Skeletal muscle tissue (tissue), 3 donors: ENCODE measurements at regions not wholly inside any gene's neighbourhood (a gene's known extent, or its start where the extent isn't known, plus 50 kb on each side); places are given as distances from the start of the nearest gene placed in this dataset.

Experiments used
- H3K27ac ChIP-seq: one replicate; pipeline ENCODE4 v1.7.0; 2013; ENCODE audit warnings: mild to moderate bottlenecking, low read depth, low read length, inconsistent platforms
- H3K27me3 ChIP-seq, 3 donors: one replicate each; pipeline ENCODE4 v1.7.0; 2013; ENCODE audit warnings: low read length in 3 of 3; ENCODE audit not compliant: control insufficient read depth in 3 of 3, insufficient read depth in 3 of 3
- H3K36me3 ChIP-seq, 3 donors: one replicate each; pipeline ENCODE4 v1.7.0; 2013; ENCODE audit warnings: low read length in 3 of 3; ENCODE audit not compliant: control insufficient read depth in 3 of 3, insufficient read depth in 3 of 3
- H3K4me1 ChIP-seq, 3 donors: one replicate each; pipeline ENCODE4 v1.7.0; 2013; ENCODE audit warnings: low read length in 3 of 3, mild to moderate bottlenecking in 3 of 3; ENCODE audit not compliant: control insufficient read depth in 3 of 3, insufficient read depth in 3 of 3
- H3K4me3 ChIP-seq, 3 donors: one replicate each; pipeline ENCODE4 v1.7.0; 2013; ENCODE audit warnings: low read length in 3 of 3
- H3K9ac ChIP-seq, 3 donors: one replicate each; pipeline ENCODE4 v1.7.0; 2013; ENCODE audit warnings: low read length in 3 of 3, mild to moderate bottlenecking in 3 of 3, moderate library complexity in 2 of 3, low read depth in 1 of 3
- H3K9me3 ChIP-seq, 3 donors: one replicate each; pipeline ENCODE4 v1.7.0; 2013; ENCODE audit warnings: low read length in 3 of 3; ENCODE audit not compliant: control insufficient read depth in 3 of 3
- donor health status: Osteomylitis.

DNA sequence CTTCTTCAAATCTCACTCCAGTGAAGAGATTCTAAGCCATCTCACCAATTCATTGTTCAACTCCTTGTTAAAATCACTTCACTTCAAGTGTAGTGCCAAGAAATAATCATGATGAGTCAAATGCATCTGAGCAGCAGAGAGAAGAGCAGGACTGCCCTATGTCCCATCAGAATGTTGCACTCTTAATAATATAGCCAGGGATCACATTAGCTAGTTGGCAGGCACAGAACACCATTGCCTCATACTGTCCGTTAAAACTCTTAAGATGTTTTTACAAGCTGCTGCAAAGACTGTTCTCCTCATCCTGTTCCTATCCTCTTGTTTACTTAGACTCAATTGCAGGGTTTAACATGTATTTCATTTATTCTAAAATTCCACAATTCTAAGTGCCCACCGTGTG, 432.9 kb downstream of the PLPP3 start:
- no peaks in the 10 kb centered on the region for H3K36me3 ChIP-seq
- H3K27ac ChIP-seq: no peak overlapping the region
- H3K27me3 ChIP-seq: no peaks in the 10 kb centered on the region
- H3K9ac ChIP-seq: no peak overlapping the region
- H3K4me3 ChIP-seq: no peak overlapping the region
- H3K9me3 ChIP-seq: no peaks in the 10 kb centered on the region
- H3K4me1 ChIP-seq: peaks cover 2 to 6% (median 6%) of the 10 kb centered on the region in 3 donors

- no peaks in the 10 kb centered on the region for H3K27me3 ChIP-seq
- no peak overlapping the region for H3K27ac ChIP-seq
- H3K4me3 ChIP-seq: no peak overlapping the region
- no peaks in the 10 kb centered on the region for H3K9me3 ChIP-seq
- no peak overlapping the region for H3K9ac ChIP-seq
- no peaks in the 10 kb centered on the region for H3K36me3 ChIP-seq
- peaks cover 0 to 6% (median 6%) of the 10 kb centered on the region in 3 donors for H3K4me1 ChIP-seq
Measured at GRCh38 chr1:56145581-56145980, 433.8 kb downstream of the PLPP3 start.

- Histone ChIP-seq H3K9me3 (no peaks in the 10 kb centered on the region), H3K27ac (no peak overlapping the region), H3K9ac (no peak overlapping the region), H3K4me3 (no peak overlapping the region), H3K27me3 (no peaks in the 10 kb centered on the region), H3K4me1 (peaks cover 0 to 6% (median 6%) of the 10 kb centered on the region in 3 donors), H3K36me3 (no peaks in the 10 kb centered on the region)
Measured at GRCh38 chr1:56142301-56142700, 437.1 kb downstream of the PLPP3 start.

DNA sequence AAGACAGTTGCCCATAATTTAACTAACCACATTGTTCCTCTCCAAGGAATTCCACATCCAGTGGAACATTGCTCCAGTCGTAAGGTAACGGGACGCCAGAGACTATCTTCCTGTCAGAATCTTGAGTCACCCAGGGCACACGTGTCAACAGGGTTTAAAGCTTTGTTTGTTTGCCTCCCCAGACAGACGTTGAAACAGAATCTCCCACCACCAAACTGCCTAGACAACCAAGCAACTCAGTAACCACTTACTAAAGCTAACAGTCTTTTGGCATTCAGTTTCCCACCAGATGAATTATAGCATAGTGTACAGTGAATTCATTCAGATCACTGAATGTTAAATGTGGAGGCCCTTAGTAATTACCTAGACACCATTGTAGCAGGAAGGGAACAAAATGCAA, 439.5 kb downstream of the PLPP3 start:
- Histone ChIP-seq H3K36me3 (no peaks in the 10 kb centered on the region), H3K27ac (no peak overlapping the region), H3K9ac (no peak overlapping the region), H3K4me3 (no peak overlapping the region), H3K27me3 (peaks cover 0 to 5% (median 0%) of the 10 kb centered on the region in 3 donors), H3K9me3 (no peaks in the 10 kb centered on the region), H3K4me1 (peaks cover 0 to 5% (median 3%) of the 10 kb centered on the region in 3 donors)

DNA sequence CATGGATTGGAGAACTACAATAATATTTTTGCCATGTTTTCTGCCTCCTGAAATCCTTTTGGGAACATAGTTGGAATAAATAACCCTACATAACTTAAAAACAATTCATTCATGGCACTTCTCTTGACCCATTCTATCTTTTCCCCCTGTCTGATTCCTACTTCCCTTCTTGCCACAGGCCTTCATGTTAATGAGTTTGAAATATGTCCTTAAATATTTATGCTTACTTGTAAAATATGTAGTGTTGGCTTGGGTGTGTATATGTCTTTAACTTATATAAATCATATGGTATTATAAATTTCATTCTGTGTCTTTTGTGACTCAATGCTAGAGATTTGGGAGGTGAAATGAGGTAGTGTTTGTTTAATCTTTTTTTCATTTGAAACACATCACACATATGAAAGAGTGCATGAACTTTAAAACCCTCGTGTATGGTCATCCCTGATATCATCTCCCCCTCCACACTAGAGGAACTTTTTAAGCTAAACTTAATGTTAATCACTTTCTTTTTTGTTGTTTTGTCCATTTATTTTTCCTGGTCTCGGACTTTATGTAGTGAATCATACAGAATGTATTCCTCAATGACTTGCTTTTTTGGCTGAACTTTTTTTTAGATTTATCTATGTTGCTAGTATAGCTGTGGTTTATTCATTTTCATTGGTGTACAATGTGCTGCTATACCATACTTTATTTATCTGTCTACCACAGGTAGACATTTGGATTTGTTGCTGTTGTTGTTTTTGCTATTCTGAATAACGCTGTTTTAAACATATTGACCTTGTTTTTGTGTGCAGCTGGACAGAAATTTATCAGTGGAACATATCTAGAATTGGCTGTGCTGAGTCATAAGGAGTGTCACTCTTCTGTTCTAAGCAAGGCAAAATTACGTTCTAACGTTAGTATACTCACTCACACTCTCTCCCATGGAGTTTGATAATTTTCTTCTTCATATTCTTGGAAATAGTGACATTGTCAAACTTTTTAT, 441.6 kb downstream of the PLPP3 start:
- Histone ChIP-seq H3K9ac (no peak overlapping the region), H3K27ac (no peak overlapping the region)

GRCh38 chr1:56137090-56137489, 442.3 kb downstream of the PLPP3 start:
- no peak overlapping the region for H3K9ac ChIP-seq
- H3K27ac ChIP-seq: no peak overlapping the region
- peaks cover 0 to 3% (median 0%) of the 10 kb centered on the region in 3 donors for H3K4me1 ChIP-seq
- H3K4me3 ChIP-seq: no peak overlapping the region
- H3K36me3 ChIP-seq: no peaks in the 10 kb centered on the region
- no peaks in the 10 kb centered on the region for H3K9me3 ChIP-seq
- peaks cover 0 to 8% (median 0%) of the 10 kb centered on the region in 3 donors for H3K27me3 ChIP-seq

More for the DNA sequence above, 441.6 kb downstream of the PLPP3 start:
- H3K9me3 ChIP-seq: no peaks in the 10 kb centered on the region
- H3K4me1 ChIP-seq: peaks cover 0 to 3% (median 0%) of the 10 kb centered on the region in 3 donors
- no peak overlapping the region for H3K4me3 ChIP-seq
- H3K36me3 ChIP-seq: no peaks in the 10 kb centered on the region
- H3K27me3 ChIP-seq: peaks cover 0 to 8% (median 0%) of the 10 kb centered on the region in 3 donors

DNA sequence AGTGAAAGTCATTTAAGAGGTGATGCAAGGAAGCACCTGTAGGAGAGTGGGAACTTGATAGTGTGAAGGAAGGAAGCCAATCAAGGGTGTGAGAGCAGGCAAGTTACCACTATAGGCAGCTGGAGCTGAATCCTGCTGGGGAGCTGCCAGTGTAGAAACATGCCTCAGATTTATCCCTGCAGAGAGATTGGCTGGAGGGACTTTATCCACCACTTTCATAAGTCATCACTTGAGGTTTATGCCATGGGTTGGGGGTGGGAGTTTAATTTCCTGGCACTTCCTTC, 443.6 kb downstream of the PLPP3 start:
- Histone ChIP-seq H3K9ac (no peak overlapping the region), H3K9me3 (no peaks in the 10 kb centered on the region), H3K4me3 (no peak overlapping the region), H3K27me3 (peaks cover 0 to 8% (median 0%) of the 10 kb centered on the region in 3 donors), H3K27ac (no peak overlapping the region), H3K4me1 (peaks cover 0 to 3% (median 0%) of the 10 kb centered on the region in 3 donors), H3K36me3 (no peaks in the 10 kb centered on the region)

GRCh38 chr1:56135069-56135863, 444.1 kb downstream of the PLPP3 start:
- Histone ChIP-seq H3K9me3 (no peaks in the 10 kb centered on the region), H3K27ac (no peak overlapping the region), H3K4me3 (no peak overlapping the region), H3K4me1 (peaks cover 0 to 3% (median 0%) of the 10 kb centered on the region in 3 donors), H3K36me3 (no peaks in the 10 kb centered on the region), H3K27me3 (peaks cover 0 to 8% (median 0%) of the 10 kb centered on the region in 3 donors), H3K9ac (no peak overlapping the region)

DNA sequence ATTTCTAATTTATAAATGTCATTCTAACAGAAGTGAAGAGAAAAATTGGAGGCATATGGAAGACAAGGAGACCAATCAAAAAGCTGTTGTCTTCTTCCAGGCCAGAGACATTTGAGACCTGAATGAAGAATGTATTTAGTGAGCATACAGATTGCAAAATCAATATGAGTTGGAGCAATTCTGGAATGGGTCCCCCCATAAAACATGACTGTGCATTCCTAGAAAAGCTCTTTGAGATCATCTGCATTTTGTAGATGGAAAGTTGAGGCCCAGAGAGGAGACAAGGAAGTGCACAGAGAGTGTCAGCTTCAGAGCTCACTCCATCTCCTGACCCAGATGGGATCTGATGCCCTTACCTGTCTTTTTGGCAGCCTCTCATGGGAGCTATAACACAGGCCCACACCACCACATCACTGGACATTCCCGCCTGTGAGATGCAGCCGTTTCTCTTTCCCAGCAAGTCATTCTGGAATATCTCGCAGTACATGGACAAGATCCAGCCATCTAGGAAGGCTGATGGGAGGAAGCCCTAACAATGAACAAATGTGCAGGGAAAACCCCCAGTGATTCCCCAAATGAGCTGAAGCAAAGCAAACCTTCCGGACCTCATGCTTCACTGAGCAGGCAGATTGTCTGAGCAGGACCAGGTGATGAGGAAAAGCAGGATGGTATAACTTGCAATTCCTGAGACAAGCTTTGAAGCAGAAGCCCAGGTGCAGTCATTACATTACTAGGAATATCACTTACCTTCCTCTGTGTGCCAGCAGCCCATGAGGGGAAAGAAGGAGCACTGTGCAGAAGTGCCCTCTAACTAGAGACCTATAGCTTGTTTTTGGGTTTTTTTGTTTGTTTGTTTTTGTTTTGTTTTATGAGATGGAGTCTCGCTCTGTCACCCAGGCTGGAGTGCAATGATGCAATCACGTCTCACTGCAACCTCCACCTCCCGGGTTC, 445.6 kb downstream of the PLPP3 start:
- Histone ChIP-seq H3K4me3 (no peak overlapping the region), H3K9me3 (no peaks in the 10 kb centered on the region), H3K27me3 (peaks cover 0 to 8% (median 0%) of the 10 kb centered on the region in 3 donors), H3K4me1 (peaks cover 0 to 3% (median 0%) of the 10 kb centered on the region in 3 donors), H3K9ac (no peak overlapping the region), H3K36me3 (no peaks in the 10 kb centered on the region), H3K27ac (no peak overlapping the region)
